ENCODE measurements at regions not wholly inside any gene's neighbourhood (a gene's known extent, or its start where the extent isn't known, plus 50 kb on each side); places are given as distances from the start of the nearest gene placed in this dataset.

- DNase-seq (ENCODE audit: low read depth) = no peak
- H3K4me3 ChIP-seq (ENCODE audit: low read depth, low read length) = no peak overlapping the region
- no peak for TF ChIP-seq CTCF (IDR thresholded peaks at IDR 0.05; ENCODE audit: insufficient read depth, low read length)
Measured at GRCh38 chr13:26921918-26922317, 161.3 kb upstream of the GPR12 start.

GRCh38 chr13:26920614-26921355 lies 160.2 kb upstream of the GPR12 start:
- H3K4me3 ChIP-seq (ENCODE audit: low read depth, low read length) = no peak overlapping the region
- TF ChIP-seq CTCF (IDR thresholded peaks at IDR 0.05; ENCODE audit: insufficient read depth, low read length) = no peak

GRCh38 chr13:26919732-26920131 lies 159.1 kb upstream of the GPR12 start:
- no peak overlapping the region for H3K4me3 ChIP-seq (ENCODE audit: low read depth, low read length)
- DNase-seq (ENCODE audit: low read depth) = no peak
- TF ChIP-seq CTCF (IDR thresholded peaks at IDR 0.05; ENCODE audit: insufficient read depth, low read length) = no peak

More at GRCh38 chr13:26920614-26921355, 160.2 kb upstream of the GPR12 start:
- DNase-seq (ENCODE audit: low read depth) = no peak

- DNase-seq (ENCODE audit: low read depth) = no peak
- TF ChIP-seq CTCF (IDR thresholded peaks at IDR 0.05; ENCODE audit: insufficient read depth, low read length) = no peak
- no peak overlapping the region for H3K4me3 ChIP-seq (ENCODE audit: low read depth, low read length)
Measured at GRCh38 chr13:26919311-26919710, 158.7 kb upstream of the GPR12 start.

GRCh38 chr13:26914624-26915023 lies 154.0 kb upstream of the GPR12 start:
- DNase-seq (ENCODE audit: low read depth) = no peak
- no peak for TF ChIP-seq CTCF (IDR thresholded peaks at IDR 0.05; ENCODE audit: insufficient read depth, low read length)
- no peak overlapping the region for H3K4me3 ChIP-seq (ENCODE audit: low read depth, low read length)

GRCh38 chr13:26914148-26914547 lies 153.6 kb upstream of the GPR12 start:
- no peak for DNase-seq (ENCODE audit: low read depth)
- no peak overlapping the region for H3K4me3 ChIP-seq (ENCODE audit: low read depth, low read length)

More at GRCh38 chr13:26914148-26914547, 153.6 kb upstream of the GPR12 start:
- no peak for TF ChIP-seq CTCF (IDR thresholded peaks at IDR 0.05; ENCODE audit: insufficient read depth, low read length)

All from fibroblast of the aortic adventitia (primary cell).